Neural cell (in vitro differentiated cells): ENCODE measurements at regions not wholly inside any gene's neighbourhood (a gene's known extent, or its start where the extent isn't known, plus 50 kb on each side); places are given as distances from the start of the nearest gene placed in this dataset.

Experiments used
- H2AFZ ChIP-seq: fragments of 200-600, 300-800 bp; sonication (generic), shearing (Covaris generic); 2 replicates; pipeline ENCODE4 v1.6.0; 2014; ENCODE audit warnings: low read depth, mild to moderate bottlenecking, antibody characterized with exemption, low read length, moderate library complexity
- H3F3A ChIP-seq: fragments of 200-600 bp; shearing (Covaris generic); 2 replicates; pipeline ENCODE4 v1.6.1; 2016; ENCODE audit warnings: mild to moderate bottlenecking, moderate library complexity, mixed read lengths, antibody characterized with exemption, low read length; ENCODE audit not compliant: insufficient read depth, poor library complexity, severe bottlenecking
- H3K27ac ChIP-seq: fragments of 200-600, 300-800 bp; sonication (generic), shearing (Covaris generic); 2 replicates; pipeline ENCODE4 v1.5.1; 2014; ENCODE audit warnings: mild to moderate bottlenecking, low read length, moderate library complexity
- H3K27me3 ChIP-seq: fragments of 300-800, 200-600 bp; sonication (generic), shearing (Covaris generic); 2 replicates; pipeline ENCODE4 v1.6.0; 2014; ENCODE audit warnings: mild to moderate bottlenecking, low read depth, low read length, moderate library complexity; ENCODE audit not compliant: insufficient read depth
- H3K36me3 ChIP-seq: fragments of 300-800, 200-600 bp; sonication (generic), shearing (Covaris generic); 2 replicates; pipeline ENCODE4 v1.5.1; 2014; ENCODE audit warnings: mild to moderate bottlenecking, antibody characterized with exemption, low read length, moderate library complexity; ENCODE audit not compliant: insufficient read depth
- H3K4me2 ChIP-seq: fragments of 300-800, 200-600 bp; sonication (generic), shearing (Covaris generic); 2 replicates; pipeline ENCODE4 v1.6.0; 2014; ENCODE audit warnings: mild to moderate bottlenecking, low read length
- H3K4me3 ChIP-seq: fragments of 300-800, 200-600 bp; sonication (generic), shearing (Covaris generic); 2 replicates; pipeline ENCODE4 v1.5.1; 2014; ENCODE audit warnings: mild to moderate bottlenecking, low read length, moderate library complexity
- H3K79me2 ChIP-seq: fragments of 200-600 bp; shearing (Covaris generic); replicated peaks from 2 replicates; pipeline ENCODE4 v1.6.0; 2014; ENCODE audit warnings: mild to moderate bottlenecking, low read length, moderate library complexity; ENCODE audit not compliant: insufficient read depth
- H3K9ac ChIP-seq: fragments of 300-800, 200-600 bp; sonication (generic), shearing (Covaris generic); 2 replicates; pipeline ENCODE4 v1.6.1; 2016; ENCODE audit warnings: mild to moderate bottlenecking, low read length, mixed read lengths
- H3K9me2 ChIP-seq: fragments of 200-600 bp; shearing (Covaris generic); 2 replicates; pipeline ENCODE4 v1.6.1; 2016; ENCODE audit warnings: mild to moderate bottlenecking, low read length, mixed read lengths; ENCODE audit not compliant: insufficient read depth
- H3K9me3 ChIP-seq: fragments of 200-600, 300-800 bp; sonication (generic), shearing (Covaris generic); 2 replicates; pipeline ENCODE4 v1.6.1; 2016; ENCODE audit warnings: mild to moderate bottlenecking, mixed run types, low read length, moderate library complexity, mixed read lengths
- H4K20me1 ChIP-seq: fragments of 200-600 bp; shearing (Covaris generic); 2 replicates; pipeline ENCODE4 v1.6.1; 2016; ENCODE audit warnings: mild to moderate bottlenecking, mixed run types; ENCODE audit not compliant: insufficient read depth
- CTCF ChIP-seq: fragments of 450-650 bp; IDR thresholded peaks from 2 replicates; pipeline ENCODE4 v1.5.1; 2014; ENCODE audit warnings: antibody characterized with exemption, mild to moderate bottlenecking, moderate library complexity; ENCODE audit not compliant: poor library complexity, severe bottlenecking
- EP300 ChIP-seq: fragments of 450-650 bp; conservative IDR thresholded peaks from 2 replicates; pipeline ENCODE4 v1.6.1; 2014; ENCODE audit warnings: antibody characterized with exemption, mild to moderate bottlenecking, moderate library complexity; ENCODE audit not compliant: poor library complexity, severe bottlenecking
- EZH2 ChIP-seq: fragments of 200-600, 300-800 bp; shearing (Covaris generic), sonication (generic); IDR thresholded peaks from 2 replicates; pipeline ENCODE4 v1.6.1; 2014; ENCODE audit warnings: antibody characterized with exemption, low read length, borderline replicate concordance, mild to moderate bottlenecking; ENCODE audit not compliant: insufficient read depth, poor library complexity, severe bottlenecking
- MXI1 ChIP-seq: fragments of 450-650 bp; conservative IDR thresholded peaks from 2 replicates; pipeline ENCODE4 v1.6.1; 2014; ENCODE audit warnings: antibody characterized with exemption, mild to moderate bottlenecking; ENCODE audit not compliant: poor library complexity, severe bottlenecking
- POLR2AphosphoS5 ChIP-seq: IDR thresholded peaks from 2 replicates; pipeline ENCODE4 v1.6.1; 2012
- RAD21 ChIP-seq: fragments of 450-650 bp; conservative IDR thresholded peaks from 2 replicates; pipeline ENCODE4 v1.6.1; 2014; ENCODE audit warnings: antibody characterized with exemption, mild to moderate bottlenecking, moderate library complexity
- SMC3 ChIP-seq: fragments of 450-650 bp; conservative IDR thresholded peaks from 2 replicates; pipeline ENCODE4 v1.6.1; 2014; ENCODE audit warnings: antibody characterized with exemption, mild to moderate bottlenecking, moderate library complexity; ENCODE audit not compliant: poor library complexity
- TAF1 ChIP-seq: IDR thresholded peaks from 2 replicates; pipeline ENCODE4 v1.6.1; 2012; ENCODE audit warnings: low read depth
- TF ChIP-seq, protein P1 (sequence below): IDR thresholded peaks from 2 replicates; pipeline ENCODE4 v1.6.1; 2012; ENCODE audit warnings: borderline replicate concordance

- TF ChIP-seq, protein P1, sequence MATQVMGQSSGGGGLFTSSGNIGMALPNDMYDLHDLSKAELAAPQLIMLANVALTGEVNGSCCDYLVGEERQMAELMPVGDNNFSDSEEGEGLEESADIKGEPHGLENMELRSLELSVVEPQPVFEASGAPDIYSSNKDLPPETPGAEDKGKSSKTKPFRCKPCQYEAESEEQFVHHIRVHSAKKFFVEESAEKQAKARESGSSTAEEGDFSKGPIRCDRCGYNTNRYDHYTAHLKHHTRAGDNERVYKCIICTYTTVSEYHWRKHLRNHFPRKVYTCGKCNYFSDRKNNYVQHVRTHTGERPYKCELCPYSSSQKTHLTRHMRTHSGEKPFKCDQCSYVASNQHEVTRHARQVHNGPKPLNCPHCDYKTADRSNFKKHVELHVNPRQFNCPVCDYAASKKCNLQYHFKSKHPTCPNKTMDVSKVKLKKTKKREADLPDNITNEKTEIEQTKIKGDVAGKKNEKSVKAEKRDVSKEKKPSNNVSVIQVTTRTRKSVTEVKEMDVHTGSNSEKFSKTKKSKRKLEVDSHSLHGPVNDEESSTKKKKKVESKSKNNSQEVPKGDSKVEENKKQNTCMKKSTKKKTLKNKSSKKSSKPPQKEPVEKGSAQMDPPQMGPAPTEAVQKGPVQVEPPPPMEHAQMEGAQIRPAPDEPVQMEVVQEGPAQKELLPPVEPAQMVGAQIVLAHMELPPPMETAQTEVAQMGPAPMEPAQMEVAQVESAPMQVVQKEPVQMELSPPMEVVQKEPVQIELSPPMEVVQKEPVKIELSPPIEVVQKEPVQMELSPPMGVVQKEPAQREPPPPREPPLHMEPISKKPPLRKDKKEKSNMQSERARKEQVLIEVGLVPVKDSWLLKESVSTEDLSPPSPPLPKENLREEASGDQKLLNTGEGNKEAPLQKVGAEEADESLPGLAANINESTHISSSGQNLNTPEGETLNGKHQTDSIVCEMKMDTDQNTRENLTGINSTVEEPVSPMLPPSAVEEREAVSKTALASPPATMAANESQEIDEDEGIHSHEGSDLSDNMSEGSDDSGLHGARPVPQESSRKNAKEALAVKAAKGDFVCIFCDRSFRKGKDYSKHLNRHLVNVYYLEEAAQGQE = no peak
- TF ChIP-seq RAD21 = no peak
- TF ChIP-seq EZH2 = no peak
- TF ChIP-seq CTCF = no peak
- TF ChIP-seq POLR2AphosphoS5 = no peak
- no peak for TF ChIP-seq MXI1
- TF ChIP-seq EP300 = no peak
- no peak for TF ChIP-seq SMC3
- no peak for TF ChIP-seq TAF1
- Histone ChIP-seq H3K4me3 (no peak overlapping the region), H3K9me2 (no peaks in the 10 kb centered on the region), H3K27ac (no peak overlapping the region), H2AFZ (no peak overlapping the region), H3F3A (no peaks in the 10 kb centered on the region), H3K79me2 (no peaks in the 10 kb centered on the region), H3K9ac (no peak overlapping the region), H4K20me1 (no peaks in the 10 kb centered on the region), H3K4me2 (no peak overlapping the region), H3K27me3 (no peaks in the 10 kb centered on the region), H3K36me3 (no peaks in the 10 kb centered on the region), H3K9me3 (no peaks in the 10 kb centered on the region)
Measured at GRCh38 chr6:134821928-134822864, 127.7 kb downstream of the ALDH8A1 start.

DNA sequence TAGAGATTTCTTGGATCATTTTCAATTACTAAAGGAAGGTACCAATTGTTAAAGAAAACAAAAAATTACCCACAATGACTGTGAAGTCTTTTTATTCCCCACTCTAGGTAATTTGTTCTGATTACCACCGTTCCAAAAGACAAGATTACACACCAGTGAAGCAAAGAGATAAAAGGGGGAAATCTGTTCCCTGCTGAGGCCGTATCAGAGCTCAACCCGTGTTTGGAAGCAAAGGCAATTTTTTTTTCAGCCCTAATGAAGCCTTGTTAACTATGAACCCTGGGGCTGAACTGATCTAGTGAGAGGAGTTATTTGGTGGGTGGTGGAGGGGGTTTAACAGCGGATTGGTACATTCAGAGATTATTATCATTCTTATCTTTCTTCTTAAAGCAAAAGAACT lies 128.5 kb downstream of the ALDH8A1 start:
- Histone ChIP-seq H3K79me2 (no peaks in the 10 kb centered on the region), H3K9me3 (no peaks in the 10 kb centered on the region), H2AFZ (no peak overlapping the region), H3K27ac (no peak overlapping the region), H3K27me3 (no peaks in the 10 kb centered on the region), H3F3A (no peaks in the 10 kb centered on the region), H3K4me3 (no peak overlapping the region), H4K20me1 (no peaks in the 10 kb centered on the region), H3K4me2 (no peak overlapping the region), H3K36me3 (no peaks in the 10 kb centered on the region), H3K9me2 (no peaks in the 10 kb centered on the region), H3K9ac (no peak overlapping the region)
- TF ChIP-seq RAD21 = no peak
- no peak for TF ChIP-seq TAF1
- TF ChIP-seq EZH2 = no peak
- TF ChIP-seq MXI1 = no peak
- TF ChIP-seq EP300 = no peak
- no peak for TF ChIP-seq POLR2AphosphoS5
- TF ChIP-seq, protein P1 = no peak
- no peak for TF ChIP-seq CTCF
- no peak for TF ChIP-seq SMC3
